Small intestine (tissue), 7 donors: ENCODE measurements at regions not wholly inside any gene's neighbourhood (a gene's known extent, or its start where the extent isn't known, plus 50 kb on each side); places are given as distances from the start of the nearest gene placed in this dataset.
"Not testable (repeated sequence)": the region's sequence is repeated elsewhere in the genome, so short reads cannot be mapped to it uniquely, and the experiment has no call there.

ENCODE experiments used
- DNase-seq, 2 donors: peaks; one replicate each; pipeline versions ENCODE4 v3.0.0 to v3.0.0-alpha.2; 2013
- FAIRE-seq: peaks from 2 replicates; lab custom pipeline; 2012; peaks lifted over from hg19 to GRCh38; lab: Jason Lieb, UNC
- H3K27ac ChIP-seq, 3 donors: one replicate each; pipeline ENCODE4 v1.5.1; 2013; ENCODE audit warnings: low read length in 2 of 3, mild to moderate bottlenecking in 2 of 3, control low read depth in 1 of 3, inconsistent platforms in 1 of 3, low read depth in 1 of 3, moderate library complexity in 1 of 3
- H3K27me3 ChIP-seq, 3 donors: one replicate each; pipeline ENCODE4 v1.6.1; 2013; ENCODE audit warnings: low read length in 3 of 3, inconsistent platforms in 1 of 3; ENCODE audit not compliant: control insufficient read depth in 3 of 3, insufficient read depth in 3 of 3
- H3K36me3 ChIP-seq, 3 donors: one replicate each; pipeline ENCODE4 v1.6.1; 2013; ENCODE audit warnings: low read length in 3 of 3, inconsistent platforms in 1 of 3, low read depth in 1 of 3, mild to moderate bottlenecking in 1 of 3, moderate library complexity in 1 of 3; ENCODE audit not compliant: control insufficient read depth in 3 of 3, insufficient read depth in 2 of 3
- H3K4me1 ChIP-seq, 3 donors: one replicate each; pipeline ENCODE4 v1.6.1; 2013; ENCODE audit warnings: low read length in 2 of 3, inconsistent platforms in 1 of 3, low read depth in 1 of 3, mild to moderate bottlenecking in 1 of 3, moderate library complexity in 1 of 3; ENCODE audit not compliant: control insufficient read depth in 3 of 3, insufficient read depth in 2 of 3
- H3K4me3 ChIP-seq, 3 donors: one replicate each; pipeline ENCODE4 v1.5.1; 2013; ENCODE audit warnings: low read length in 3 of 3, control low read depth in 1 of 3, inconsistent platforms in 1 of 3, low read depth in 1 of 3, mild to moderate bottlenecking in 1 of 3, moderate library complexity in 1 of 3
- H3K9me3 ChIP-seq, 2 donors: one replicate each; pipeline ENCODE4 v1.6.1; 2013; ENCODE audit warnings: low read depth in 1 of 2, low read length in 1 of 2; ENCODE audit not compliant: control insufficient read depth in 2 of 2, insufficient read depth in 1 of 2
- WGBS, 3 donors: extraction: QIAGEN DNeasy Blood & Tissue Kit; methylation state at CpG; one replicate each; pipeline ENCODE4 v1.1.7; 2013; 5-methylcytosine and 5-hydroxymethylcytosine counted together
- donor health status: healthy with polysubstance abuse.
- donor health status: control.
- donor health status: control.
- donor health status: Bipolar disorder and iron deficiency.
- donor health status: healthy.

DNA sequence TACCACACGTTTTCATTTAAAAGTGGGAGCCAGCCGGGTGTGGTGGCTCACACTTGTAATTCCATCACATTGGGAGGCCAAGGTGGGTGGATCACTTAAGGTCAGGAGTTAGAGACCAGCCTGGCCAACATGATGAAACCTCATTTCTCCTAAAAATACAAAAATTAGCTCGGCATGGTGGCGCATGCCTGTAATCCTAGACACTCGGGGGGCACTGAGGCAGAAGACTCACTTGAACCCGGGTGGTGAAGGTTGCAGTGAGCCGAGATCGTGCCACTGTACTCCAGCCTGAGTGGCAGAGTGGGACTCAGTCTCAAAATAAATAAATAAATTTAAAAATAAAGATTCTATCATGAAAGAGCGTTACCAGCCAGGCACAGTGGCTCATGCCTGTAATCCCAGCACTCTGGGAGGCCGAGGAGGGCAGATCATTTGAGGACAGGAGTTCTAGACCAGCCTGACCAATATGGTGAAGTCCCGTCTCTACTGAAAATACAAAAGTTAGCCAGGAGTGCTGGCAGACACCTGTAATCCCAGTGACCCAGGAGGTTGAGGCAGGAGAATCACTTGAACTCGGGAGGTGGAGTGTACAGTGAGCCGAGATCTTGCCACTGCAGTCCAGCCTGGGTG, 135.4 kb upstream of the TPTE start:
- H3K4me1 ChIP-seq, H3K36me3 ChIP-seq, FAIRE-seq, H3K27ac ChIP-seq, DNase-seq, H3K27me3 ChIP-seq, H3K4me3 ChIP-seq: not testable (repeated sequence)
- peaks cover 7 to 47% of the 10 kb centered on the region in 2 donors for H3K9me3 ChIP-seq
- WGBS, 3 donors = 64 to 68% (median 66%) methylated on average over 13 of the region's 13 CpGs

- H3K4me1 ChIP-seq, H3K36me3 ChIP-seq, H3K27ac ChIP-seq, H3K27me3 ChIP-seq, DNase-seq, FAIRE-seq, H3K4me3 ChIP-seq: not testable (repeated sequence)
- peaks cover 7 to 37% of the 10 kb centered on the region in 2 donors for H3K9me3 ChIP-seq
- WGBS, 3 donors = 43 to 67% (median 48%) methylated on average over 3 of the region's 3 CpGs
Measured at GRCh38 chr21:10387692-10388450, 133.5 kb upstream of the TPTE start.

DNA sequence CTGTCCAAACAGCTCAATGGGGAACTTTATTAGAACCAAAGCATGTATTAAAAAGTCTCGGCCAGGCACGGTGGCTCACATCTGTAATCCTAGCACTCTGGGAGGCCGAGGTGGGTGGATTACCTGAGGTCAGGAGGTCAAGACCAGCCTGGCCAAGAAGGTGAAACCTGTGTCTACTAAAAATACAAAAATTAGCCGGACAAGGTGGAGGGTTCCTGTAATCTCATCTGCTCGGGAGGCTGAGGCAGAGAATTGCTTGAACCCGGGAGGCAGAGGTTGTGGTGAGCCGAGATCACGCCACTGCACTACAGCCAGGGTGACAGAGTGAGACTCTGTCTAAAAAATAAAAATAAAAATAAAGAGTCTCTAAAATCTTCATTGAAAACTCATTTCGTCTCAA, 132.8 kb upstream of the TPTE start:
- FAIRE-seq = not testable (repeated sequence)
- WGBS, 3 donors = 65 to 70% (median 69%) methylated on average over 9 of the region's 9 CpGs

DNA sequence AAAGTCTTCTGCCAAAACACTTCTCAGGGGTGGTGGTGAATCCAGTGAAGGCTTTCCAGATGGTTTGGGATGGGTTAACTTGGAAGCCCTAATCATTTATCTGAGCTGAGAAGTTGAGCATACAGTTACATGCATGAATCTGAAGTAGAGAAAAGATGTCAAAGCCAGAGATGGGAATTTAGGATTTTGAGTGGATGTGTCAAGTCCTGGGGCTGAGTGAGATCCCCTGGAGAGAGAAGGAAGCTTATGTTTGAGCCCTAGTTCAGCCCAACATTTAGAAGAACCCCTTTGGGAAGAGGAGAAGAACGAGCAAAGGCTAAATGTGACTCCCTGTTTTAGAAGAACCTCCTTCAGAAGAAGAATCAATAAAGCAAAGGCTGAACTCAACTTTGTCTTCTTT, 129.1 kb upstream of the TPTE start:
- not testable (repeated sequence) for H3K27me3 ChIP-seq, DNase-seq, FAIRE-seq, H3K9me3 ChIP-seq, H3K36me3 ChIP-seq, H3K4me1 ChIP-seq, H3K27ac ChIP-seq, H3K4me3 ChIP-seq
- WGBS, 3 donors = no CpG with 5 or more reads among the region's 1 CpG

More for the DNA sequence above, 132.8 kb upstream of the TPTE start:
- peaks cover 4 to 32% of the 10 kb centered on the region in 2 donors for H3K9me3 ChIP-seq
- not testable (repeated sequence) for H3K36me3 ChIP-seq, H3K27ac ChIP-seq, H3K27me3 ChIP-seq, DNase-seq, H3K4me1 ChIP-seq, H3K4me3 ChIP-seq

DNA sequence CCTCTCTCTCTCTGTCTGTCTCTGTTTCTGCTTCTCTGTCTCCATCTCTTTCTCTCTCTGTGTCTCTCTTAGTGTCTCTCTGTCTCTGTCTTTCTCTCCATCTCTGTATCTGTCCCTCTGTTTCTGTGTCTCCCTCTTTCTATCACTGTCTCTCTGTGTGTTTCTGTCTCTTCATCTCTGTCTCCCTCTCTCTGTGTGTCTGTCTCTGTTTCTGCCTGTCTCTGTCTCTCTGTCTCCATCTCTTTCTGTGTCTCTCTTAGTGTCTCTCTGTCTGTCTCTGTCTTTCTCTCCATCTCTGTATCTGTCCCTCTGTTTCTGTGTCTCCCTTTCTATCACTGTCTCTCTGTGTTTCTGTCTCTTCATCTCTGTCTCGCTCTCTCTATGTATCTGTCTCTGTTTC, 125.4 kb upstream of the TPTE start:
- H3K4me3 ChIP-seq, H3K9me3 ChIP-seq, H3K36me3 ChIP-seq, DNase-seq, H3K27me3 ChIP-seq, H3K4me1 ChIP-seq, H3K27ac ChIP-seq, FAIRE-seq: not testable (repeated sequence)
- 38 to 46% (median 39%) methylated on average over 1 of the region's 1 CpG for WGBS, 3 donors

- not testable (repeated sequence) for H3K4me1 ChIP-seq
- 77 to 78% (median 77%) methylated on average over 13 of the region's 13 CpGs for WGBS, 3 donors
Measured at GRCh38 chr21:10397495-10397915, 123.9 kb upstream of the TPTE start.

DNA sequence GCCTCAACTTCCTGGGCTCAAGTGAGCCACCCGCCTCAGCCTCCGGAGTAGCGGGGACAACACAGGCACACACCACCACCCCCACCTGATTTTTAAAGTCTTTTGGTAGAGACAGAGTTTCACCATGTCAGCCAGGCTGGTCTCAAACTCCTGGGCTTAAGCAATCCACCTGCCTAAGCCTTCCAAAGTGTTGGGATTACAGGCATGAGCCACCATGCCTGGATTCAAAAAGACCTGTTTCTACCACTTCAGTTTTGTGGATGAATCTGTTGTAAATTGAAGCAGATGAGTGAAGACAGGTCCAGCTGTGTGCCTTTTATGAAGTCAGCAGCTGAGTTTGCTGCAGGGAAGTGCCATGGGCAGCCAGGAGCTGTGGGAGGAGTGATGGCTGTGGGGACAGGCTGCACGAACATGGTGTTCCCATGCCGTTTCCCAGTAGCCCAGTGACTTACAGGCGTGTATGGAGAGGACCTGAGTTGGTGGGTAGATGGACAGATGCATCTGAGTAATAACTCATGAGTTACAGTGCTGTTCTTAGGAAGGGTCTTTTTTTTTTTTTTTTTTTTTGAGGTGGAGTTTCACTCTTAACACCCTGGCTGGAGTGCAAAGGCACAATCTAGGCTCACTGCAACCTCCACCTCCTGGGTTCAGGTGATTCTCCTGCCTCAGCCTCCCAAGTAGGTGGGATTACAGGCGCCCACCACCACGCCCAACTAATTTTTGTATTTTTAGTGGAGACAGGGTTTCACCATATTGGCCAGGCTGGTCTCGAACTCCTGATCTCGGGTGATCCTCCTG, 122.5 kb upstream of the TPTE start:
- not testable (repeated sequence) for H3K27ac ChIP-seq, FAIRE-seq, DNase-seq, H3K4me1 ChIP-seq, H3K27me3 ChIP-seq, H3K4me3 ChIP-seq, H3K36me3 ChIP-seq
- peaks cover 4 to 32% of the 10 kb centered on the region in 2 donors for H3K9me3 ChIP-seq
- 75 to 84% (median 82%) methylated on average over 6 to 10 of the region's 10 CpGs for WGBS, 3 donors

More at GRCh38 chr21:10397495-10397915, 123.9 kb upstream of the TPTE start:
- not testable (repeated sequence) for DNase-seq, H3K36me3 ChIP-seq, FAIRE-seq, H3K27ac ChIP-seq, H3K4me3 ChIP-seq, H3K27me3 ChIP-seq
- peaks cover 4 to 20% of the 10 kb centered on the region in 2 donors for H3K9me3 ChIP-seq

DNA sequence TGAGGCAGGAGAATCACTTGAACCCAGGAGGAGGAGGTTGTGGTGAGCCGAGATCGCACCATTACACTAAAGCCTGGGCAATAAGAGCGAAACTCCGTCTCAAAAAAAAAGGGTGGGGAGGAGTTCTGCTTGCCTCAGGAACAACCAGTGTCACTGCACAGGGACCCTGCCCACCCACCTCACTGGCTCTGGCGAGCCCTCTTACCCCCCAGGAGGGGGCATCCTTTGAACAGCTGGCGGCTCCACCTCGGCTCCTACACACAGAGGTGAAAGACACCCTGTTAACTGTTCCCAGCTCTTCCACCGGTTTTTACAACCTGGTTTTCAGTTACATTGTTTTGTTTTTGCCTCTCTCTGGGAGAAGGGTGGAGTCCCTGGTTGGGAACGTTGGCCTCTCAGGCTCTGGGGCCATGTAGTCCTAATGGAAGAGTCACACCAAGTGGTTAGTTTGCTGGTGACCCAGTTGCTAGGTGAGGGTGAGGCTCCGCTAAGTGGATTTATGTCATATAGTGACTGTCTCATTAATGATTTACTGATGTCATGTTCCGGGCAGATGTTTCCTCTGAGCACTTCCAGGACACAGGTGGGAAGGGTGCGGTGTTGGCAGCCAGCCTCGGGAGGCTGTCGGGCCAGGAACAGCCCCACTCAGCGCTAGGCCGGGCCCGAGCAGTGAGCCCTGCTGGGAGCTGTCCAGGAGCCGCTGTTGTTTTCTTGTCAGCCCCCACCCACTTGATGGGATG, 120.6 kb upstream of the TPTE start:
- not testable (repeated sequence) for H3K27ac ChIP-seq, H3K27me3 ChIP-seq, H3K4me1 ChIP-seq, H3K4me3 ChIP-seq, FAIRE-seq, H3K36me3 ChIP-seq, DNase-seq
- WGBS, 3 donors = 75 to 79% (median 75%) methylated on average over 18 of the region's 18 CpGs
- peaks cover 9 to 38% of the 10 kb centered on the region in 2 donors for H3K9me3 ChIP-seq
